K562 (cell line): ENCODE measurements at regions not wholly inside any gene's neighbourhood (a gene's known extent, or its start where the extent isn't known, plus 50 kb on each side); places are given as distances from the start of the nearest gene placed in this dataset.

ENCODE experiments used
- BRF2 ChIP-seq: IDR thresholded peaks from 3 replicates; pipeline ENCODE4 v1.6.1; 2011; ENCODE audit warnings: borderline replicate concordance, mild to moderate bottlenecking; ENCODE audit not compliant: insufficient read length, insufficient read depth
- CHD2 ChIP-seq: IDR thresholded peaks from 2 replicates; pipeline ENCODE4 v1.6.1; 2011; ENCODE audit warnings: low read depth, low read length
- EP400 ChIP-seq: fragments of 450-650 bp; IDR thresholded peaks from 2 replicates; pipeline ENCODE4 v1.6.1; 2017; ENCODE audit warnings: antibody characterized with exemption, mild to moderate bottlenecking, moderate library complexity
- FIP1L1 ChIP-seq: fragments of 200-400 bp; formaldehyde crosslinking; IDR thresholded peaks from 2 replicates; pipeline ENCODE4 v1.6.1; 2018; ENCODE audit warnings: mild to moderate bottlenecking, low read depth, low read length; ENCODE audit not compliant: poor library complexity, severe bottlenecking
- FOXP1 ChIP-seq: sonication (generic); formaldehyde crosslinking; IDR thresholded peaks from 2 replicates; pipeline ENCODE4 v1.8.0; 2022; ENCODE audit warnings: mild to moderate bottlenecking, missing genetic modification reagents
- MAFG ChIP-seq: fragments of 450-650 bp; conservative IDR thresholded peaks from 2 replicates; pipeline ENCODE4 v1.6.1; 2016; ENCODE audit warnings: missing genetic modification characterization, missing compliant biosample characterization
- PKNOX1 ChIP-seq: fragments of 450-650 bp; IDR thresholded peaks from 2 replicates; pipeline ENCODE4 v1.6.1; 2016
- RBM25 ChIP-seq: fragments of 200-400 bp; formaldehyde crosslinking; IDR thresholded peaks from 2 replicates; pipeline ENCODE4 v1.6.1; 2018; ENCODE audit warnings: low read length, low read depth, moderate library complexity; ENCODE audit not compliant: severe bottlenecking
- SMAD3 ChIP-seq: fragments of 450-650 bp; formaldehyde crosslinking; conservative IDR thresholded peaks from 2 replicates; pipeline ENCODE4 v1.4.0; 2020; ENCODE audit warnings: mild to moderate bottlenecking
- SRSF9 ChIP-seq: fragments of 200-400 bp; formaldehyde crosslinking; IDR thresholded peaks from 2 replicates; pipeline ENCODE4 v1.6.1; 2017; ENCODE audit warnings: low read depth, low read length, borderline replicate concordance
- TBL1XR1 ChIP-seq, 2 experiments: IDR thresholded peaks; 2 replicates each; pipeline ENCODE4 v1.6.1; 2012; ENCODE audit warnings: improper control_type of control experiment in 2 of 2, low read length in 2 of 2, mild to moderate bottlenecking in 1 of 2
- ZBTB2 ChIP-seq: fragments of 450-650 bp; IDR thresholded peaks from 2 replicates; pipeline ENCODE4 v1.6.1; 2016; ENCODE audit warnings: antibody characterized with exemption
- ZBTB7A ChIP-seq: IDR thresholded peaks from 2 replicates; pipeline ENCODE4 v1.6.1; 2011; ENCODE audit warnings: low read depth, mild to moderate bottlenecking, low read length, moderate library complexity, borderline replicate concordance; ENCODE audit not compliant: control insufficient read depth
- ZNF277 ChIP-seq: fragments of 250-450 bp; sonication (Bioruptor Pico); IDR thresholded peaks from 2 replicates; pipeline ENCODE4 v1.8.0; 2022; ENCODE audit warnings: inconsistent platforms, mild to moderate bottlenecking, moderate library complexity, borderline replicate concordance
- ZNF41 ChIP-seq: fragments of 250-450 bp; sonication (Bioruptor Pico); conservative IDR thresholded peaks from 2 replicates; pipeline ENCODE4 v1.4.0; 2020; ENCODE audit warnings: mild to moderate bottlenecking
- ZNF609 ChIP-seq: sonication (generic); formaldehyde crosslinking; IDR thresholded peaks from 2 replicates; pipeline ENCODE4 v1.8.1; 2023; ENCODE audit warnings: missing genetic modification reagents, mild to moderate bottlenecking, borderline replicate concordance
- ZNF76 ChIP-seq: fragments of 250-450 bp; sonication (Bioruptor Pico); IDR thresholded peaks from 2 replicates; pipeline ENCODE4 v1.4.0; 2020; ENCODE audit warnings: mild to moderate bottlenecking, moderate library complexity, borderline replicate concordance

GRCh38 chr11:43619863-43620505 lies 60.6 kb upstream of the HSD17B12 start (continued):
- TF ChIP-seq PKNOX1, result no peak
- TF ChIP-seq ZBTB7A, result no peak
- no peak for TF ChIP-seq SRSF9
- no peak for TF ChIP-seq ZNF277
- TF ChIP-seq BRF2, result no peak
- peak; percentile 85 for TF ChIP-seq RBM25
- TF ChIP-seq ZNF76 (CRISPR knock-in tag), result no peak
- TF ChIP-seq FIP1L1, result no peak
- no peak for TF ChIP-seq FOXP1
- TF ChIP-seq TBL1XR1 (IDR thresholded peaks at IDR 0.05; ENCODE audit: low read length in 2 of 2), result no peak
- TF ChIP-seq MAFG (tag), result peak; percentile 82
- TF ChIP-seq ZNF609 (CRISPR knock-in tag), result no peak
- no peak for TF ChIP-seq ZNF41
- no peak for TF ChIP-seq ZBTB2
- no peak for TF ChIP-seq SMAD3 (CRISPR knock-in tag)
- no peak for TF ChIP-seq CHD2
- no peak for TF ChIP-seq EP400
